ENCODE measurements at regions not wholly inside any gene's neighbourhood (a gene's known extent, or its start where the extent isn't known, plus 50 kb on each side); places are given as distances from the start of the nearest gene placed in this dataset.

DNA sequence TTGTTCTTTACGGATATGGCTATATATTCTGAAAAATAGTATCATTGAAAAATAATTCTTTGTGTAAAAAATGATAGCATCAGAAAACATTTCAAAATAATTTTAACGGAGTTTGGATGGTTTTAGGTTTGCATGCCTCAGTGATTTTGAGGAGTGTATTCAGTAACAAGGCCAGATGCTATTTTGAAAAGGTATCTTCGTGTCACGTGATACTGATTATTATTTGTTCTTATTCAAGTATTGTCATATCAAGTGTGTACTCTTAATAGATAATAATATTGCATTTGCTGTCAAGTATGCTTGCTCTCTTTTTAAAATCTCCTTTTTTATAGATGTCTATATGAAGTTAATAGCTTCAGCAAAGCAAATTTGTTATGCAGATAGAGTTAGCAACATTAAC, 313.1 kb upstream of the PTPRD start:
- no peak for DNase-seq (ENCODE audit: low spot score)
- no TSS peak for BruUV-seq (replicated peaks)
- no peaks in the 10 kb centered on the region for H3K9me3 ChIP-seq (ENCODE audit: low read depth, low read length, poor library complexity, severe bottlenecking)
- no peak overlapping the region for H3K4me3 ChIP-seq (ENCODE audit: low read depth, low read length, poor library complexity, severe bottlenecking)
- ChIA-PET CTCF (interaction anchor here (0.6 kb wide), 1 partner anchor 866 kb away, joined by 3 read pairs; no protein-coding TSS in a partner anchor), POLR2A (ENCODE audit: low non-redundant PET) (no interaction called here)
- H3K27ac ChIP-seq (ENCODE audit: low read depth, low read length, poor library complexity, severe bottlenecking) = no peak overlapping the region
- TF ChIP-seq, protein P1, sequence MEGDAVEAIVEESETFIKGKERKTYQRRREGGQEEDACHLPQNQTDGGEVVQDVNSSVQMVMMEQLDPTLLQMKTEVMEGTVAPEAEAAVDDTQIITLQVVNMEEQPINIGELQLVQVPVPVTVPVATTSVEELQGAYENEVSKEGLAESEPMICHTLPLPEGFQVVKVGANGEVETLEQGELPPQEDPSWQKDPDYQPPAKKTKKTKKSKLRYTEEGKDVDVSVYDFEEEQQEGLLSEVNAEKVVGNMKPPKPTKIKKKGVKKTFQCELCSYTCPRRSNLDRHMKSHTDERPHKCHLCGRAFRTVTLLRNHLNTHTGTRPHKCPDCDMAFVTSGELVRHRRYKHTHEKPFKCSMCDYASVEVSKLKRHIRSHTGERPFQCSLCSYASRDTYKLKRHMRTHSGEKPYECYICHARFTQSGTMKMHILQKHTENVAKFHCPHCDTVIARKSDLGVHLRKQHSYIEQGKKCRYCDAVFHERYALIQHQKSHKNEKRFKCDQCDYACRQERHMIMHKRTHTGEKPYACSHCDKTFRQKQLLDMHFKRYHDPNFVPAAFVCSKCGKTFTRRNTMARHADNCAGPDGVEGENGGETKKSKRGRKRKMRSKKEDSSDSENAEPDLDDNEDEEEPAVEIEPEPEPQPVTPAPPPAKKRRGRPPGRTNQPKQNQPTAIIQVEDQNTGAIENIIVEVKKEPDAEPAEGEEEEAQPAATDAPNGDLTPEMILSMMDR (conservative IDR thresholded peaks at IDR 0.05; ENCODE audit: low read depth, low read length) = no peak
- no peak for TF ChIP-seq EZH2 (IDR thresholded peaks at IDR 0.05; ENCODE audit: borderline replicate concordance, low read depth, low read length, poor library complexity, severe bottlenecking)
- H3K27me3 ChIP-seq (replicated peaks; ENCODE audit: insufficient read depth, low read depth, low read length, poor library complexity) = no peaks in the 10 kb centered on the region
- intact Hi-C loops (cut with micrococcal nuclease; ENCODE audit: unreplicated experiment) = no loop called here
- H3K36me3 ChIP-seq (ENCODE audit: insufficient read depth, low read length, poor library complexity, severe bottlenecking) = no peaks in the 10 kb centered on the region
- no peaks in the 10 kb centered on the region for H3K4me1 ChIP-seq (ENCODE audit: insufficient read depth, low read length, poor library complexity, severe bottlenecking)

DNA sequence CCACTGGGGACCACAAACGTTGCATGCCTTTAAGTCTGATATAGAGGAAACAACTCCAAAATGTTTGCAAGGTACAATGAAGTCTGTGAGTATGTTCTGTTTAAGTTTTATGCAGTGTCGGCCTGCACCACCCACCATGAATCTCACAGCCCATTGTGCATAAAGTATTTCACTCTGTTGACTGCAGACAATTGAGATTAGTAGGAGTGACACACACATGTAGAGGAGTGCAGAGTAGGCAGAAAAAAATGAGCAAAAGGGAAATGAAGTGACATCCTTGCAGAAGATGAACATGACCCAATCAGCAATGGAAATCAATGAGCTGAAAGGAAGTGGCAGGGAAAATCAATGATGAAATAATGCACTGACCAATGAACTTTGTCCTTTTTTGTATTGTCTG, 315.6 kb upstream of the PTPRD start:
- CTCF ChIA-PET = no interaction called here
- H3K27me3 ChIP-seq (replicated peaks; ENCODE audit: insufficient read depth, low read depth, low read length, poor library complexity) = no peaks in the 10 kb centered on the region
- intact Hi-C loops (cut with micrococcal nuclease; ENCODE audit: unreplicated experiment) = no loop called here

DNA sequence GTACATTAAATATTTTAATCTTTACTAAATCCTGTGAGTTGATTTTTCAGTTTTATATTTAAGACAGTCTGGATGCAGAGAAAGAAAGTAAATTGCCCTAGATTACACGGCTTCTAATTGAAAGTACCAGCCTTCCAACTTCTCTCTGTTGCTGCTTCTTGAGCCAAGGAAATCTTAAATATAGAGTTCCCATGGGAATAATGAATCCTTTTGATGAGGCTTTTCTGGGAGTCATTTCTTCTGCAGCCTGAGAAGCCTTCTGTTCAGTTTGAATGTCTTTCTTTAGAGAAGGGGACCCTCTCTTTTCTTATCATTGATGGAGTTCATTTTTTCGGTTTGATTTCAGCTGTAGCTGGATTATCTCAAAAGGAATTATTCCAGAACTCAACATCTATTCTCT, 317.3 kb upstream of the PTPRD start:
- ChIA-PET CTCF (no interaction called here), POLR2A (ENCODE audit: low non-redundant PET) (no interaction called here)
- Histone ChIP-seq H3K27ac (ENCODE audit: low read depth, low read length, poor library complexity, severe bottlenecking) (no peak overlapping the region), H3K36me3 (ENCODE audit: insufficient read depth, low read length, poor library complexity, severe bottlenecking) (no peaks in the 10 kb centered on the region), H3K9me3 (ENCODE audit: low read depth, low read length, poor library complexity, severe bottlenecking) (no peaks in the 10 kb centered on the region), H3K27me3 (replicated peaks; ENCODE audit: insufficient read depth, low read depth, low read length, poor library complexity) (no peaks in the 10 kb centered on the region), H3K4me3 (ENCODE audit: low read depth, low read length, poor library complexity, severe bottlenecking) (no peak overlapping the region), H3K4me1 (ENCODE audit: insufficient read depth, low read length, poor library complexity, severe bottlenecking) (no peaks in the 10 kb centered on the region)
- intact Hi-C loops (cut with micrococcal nuclease; ENCODE audit: unreplicated experiment) = no loop called here
- DNase-seq (ENCODE audit: low spot score) = no peak
- BruUV-seq (replicated peaks) = no TSS peak
- TF ChIP-seq EZH2 (IDR thresholded peaks at IDR 0.05; ENCODE audit: borderline replicate concordance, low read depth, low read length, poor library complexity, severe bottlenecking) = no peak
- TF ChIP-seq, protein P1 (conservative IDR thresholded peaks at IDR 0.05; ENCODE audit: low read depth, low read length) = no peak

More for the DNA sequence above, 315.6 kb upstream of the PTPRD start:
- no peak for DNase-seq (ENCODE audit: low spot score)
- H3K4me1 ChIP-seq (ENCODE audit: insufficient read depth, low read length, poor library complexity, severe bottlenecking) = no peaks in the 10 kb centered on the region
- TF ChIP-seq EZH2 (IDR thresholded peaks at IDR 0.05; ENCODE audit: borderline replicate concordance, low read depth, low read length, poor library complexity, severe bottlenecking) = no peak
- TF ChIP-seq, protein P1 (conservative IDR thresholded peaks at IDR 0.05; ENCODE audit: low read depth, low read length) = no peak
- H3K4me3 ChIP-seq (ENCODE audit: low read depth, low read length, poor library complexity, severe bottlenecking) = no peak overlapping the region
- H3K36me3 ChIP-seq (ENCODE audit: insufficient read depth, low read length, poor library complexity, severe bottlenecking) = no peaks in the 10 kb centered on the region
- no TSS peak for BruUV-seq (replicated peaks)
- H3K27ac ChIP-seq (ENCODE audit: low read depth, low read length, poor library complexity, severe bottlenecking) = no peak overlapping the region
- POLR2A ChIA-PET (ENCODE audit: low non-redundant PET) = no interaction called here
- H3K9me3 ChIP-seq (ENCODE audit: low read depth, low read length, poor library complexity, severe bottlenecking) = no peaks in the 10 kb centered on the region
